ENCODE measurements at regions not wholly inside any gene's neighbourhood (a gene's known extent, or its start where the extent isn't known, plus 50 kb on each side); places are given as distances from the start of the nearest gene placed in this dataset.
"Not testable (repeated sequence)": the region's sequence is repeated elsewhere in the genome, so short reads cannot be mapped to it uniquely, and the experiment has no call there.

- no peak for DNase-seq
Measured at GRCh38 chr14:83533734-83534133, 1996.2 kb upstream of the FLRT2 start.

- DNase-seq = no peak
Measured at GRCh38 chr14:83534995-83535394, 1994.9 kb upstream of the FLRT2 start.

GRCh38 chr14:83535444-83535843, 1994.5 kb upstream of the FLRT2 start:
- no peak for DNase-seq

- DNase-seq = no peak
Measured at GRCh38 chr14:83541147-83541546, 1988.8 kb upstream of the FLRT2 start.

GRCh38 chr14:83548061-83548839, 1981.7 kb upstream of the FLRT2 start:
- no peak for DNase-seq

GRCh38 chr14:83556065-83556464, 1973.9 kb upstream of the FLRT2 start:
- no peak for DNase-seq

- no peak for DNase-seq
Measured at GRCh38 chr14:83556746-83557453, 1973.0 kb upstream of the FLRT2 start.

- no peak for DNase-seq
Measured at GRCh38 chr14:83558946-83559345, 1971.0 kb upstream of the FLRT2 start.

- no peak for DNase-seq
Measured at GRCh38 chr14:83559721-83560120, 1970.2 kb upstream of the FLRT2 start.

GRCh38 chr14:83561261-83561660, 1968.7 kb upstream of the FLRT2 start:
- no peak for DNase-seq

GRCh38 chr14:83566567-83566966, 1963.4 kb upstream of the FLRT2 start:
- DNase-seq = no peak

GRCh38 chr14:83568141-83568540, 1961.8 kb upstream of the FLRT2 start:
- no peak for DNase-seq

GRCh38 chr14:83575301-83575700, 1954.6 kb upstream of the FLRT2 start:
- DNase-seq = no peak

GRCh38 chr14:83583201-83583600, 1946.7 kb upstream of the FLRT2 start:
- no peak for DNase-seq

- DNase-seq = no peak
Measured at GRCh38 chr14:83594874-83595273, 1935.1 kb upstream of the FLRT2 start.

GRCh38 chr14:83607682-83608081, 1922.3 kb upstream of the FLRT2 start:
- DNase-seq = no peak

GRCh38 chr14:83611491-83611890, 1918.5 kb upstream of the FLRT2 start:
- DNase-seq = no peak

- DNase-seq = no peak
Measured at GRCh38 chr14:83611906-83612390, 1918.0 kb upstream of the FLRT2 start.

- no peak for DNase-seq
Measured at GRCh38 chr14:83614956-83615355, 1915.0 kb upstream of the FLRT2 start.

GRCh38 chr14:83624541-83624940, 1905.4 kb upstream of the FLRT2 start:
- DNase-seq = no peak

GRCh38 chr14:83632375-83632774, 1897.6 kb upstream of the FLRT2 start:
- no peak for DNase-seq

- no peak for DNase-seq
Measured at GRCh38 chr14:83638748-83639504, 1891.0 kb upstream of the FLRT2 start.

- not testable (repeated sequence) for DNase-seq
Measured at GRCh38 chr14:83639505-83639875, 1890.5 kb upstream of the FLRT2 start.

GRCh38 chr14:83646228-83646627, 1883.7 kb upstream of the FLRT2 start:
- DNase-seq = no peak

All from left hindlimb (tissue), 1 donor.